ENCODE measurements at regions not wholly inside any gene's neighbourhood (a gene's known extent, or its start where the extent isn't known, plus 50 kb on each side); places are given as distances from the start of the nearest gene placed in this dataset.

- TF ChIP-seq CTCF (IDR thresholded peaks at IDR 0.05), result no peak
- TF ChIP-seq POLR2A (IDR thresholded peaks at IDR 0.05), result no peak
Observed at GRCh38 chr10:78688901-78689583, 379.7 kb upstream of the ZMIZ1 start.

All from thyroid gland (tissue), 4 donors.